ENCODE measurements at regions not wholly inside any gene's neighbourhood (a gene's known extent, or its start where the extent isn't known, plus 50 kb on each side); places are given as distances from the start of the nearest gene placed in this dataset.

DNA sequence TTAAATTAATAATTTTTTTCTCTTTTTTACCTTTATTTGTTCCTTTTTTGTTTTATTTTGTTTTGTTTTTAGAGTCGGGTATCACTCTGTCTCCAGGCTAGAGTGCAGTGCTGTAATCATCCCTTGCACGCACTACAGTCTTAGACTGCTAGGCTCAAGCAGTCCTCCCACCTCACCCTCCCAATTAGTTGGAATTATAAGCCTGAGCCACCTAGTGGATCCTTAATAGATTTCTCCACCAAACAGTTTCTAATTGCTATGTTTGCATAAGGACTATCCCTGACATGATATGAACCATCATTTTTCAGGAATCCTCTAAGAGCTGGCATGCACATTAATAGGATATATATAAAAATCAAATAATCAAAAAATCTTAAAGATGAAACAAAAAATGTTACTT, 993.2 kb downstream of the OTOL1 start:
- ChIA-PET CTCF (no interaction called here), POLR2A (no interaction called here)

DNA sequence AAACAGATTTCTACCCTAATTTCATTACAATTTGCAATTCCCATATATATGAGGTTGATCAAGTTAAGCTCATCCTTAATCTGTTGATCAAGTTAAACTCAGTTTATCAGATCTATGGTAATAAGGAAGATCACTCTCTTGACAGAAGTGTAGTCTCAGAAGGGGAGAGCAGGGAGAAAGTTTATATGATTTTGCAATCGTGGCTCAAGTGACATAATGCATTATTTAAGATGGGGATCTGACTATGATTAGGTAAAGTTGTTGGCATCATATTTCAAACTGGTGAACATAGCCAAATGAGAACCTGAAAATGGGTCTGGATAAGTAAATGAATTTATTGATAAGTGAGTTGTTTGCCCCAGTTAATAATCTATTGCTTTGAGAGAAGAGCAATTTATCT, 995.3 kb downstream of the OTOL1 start:
- ChIA-PET POLR2A (no interaction called here), CTCF (no interaction called here)

GRCh38 chr3:162492446-162493081, 996.0 kb downstream of the OTOL1 start:
- CTCF ChIA-PET: no interaction called here
- POLR2A ChIA-PET: no interaction called here

DNA sequence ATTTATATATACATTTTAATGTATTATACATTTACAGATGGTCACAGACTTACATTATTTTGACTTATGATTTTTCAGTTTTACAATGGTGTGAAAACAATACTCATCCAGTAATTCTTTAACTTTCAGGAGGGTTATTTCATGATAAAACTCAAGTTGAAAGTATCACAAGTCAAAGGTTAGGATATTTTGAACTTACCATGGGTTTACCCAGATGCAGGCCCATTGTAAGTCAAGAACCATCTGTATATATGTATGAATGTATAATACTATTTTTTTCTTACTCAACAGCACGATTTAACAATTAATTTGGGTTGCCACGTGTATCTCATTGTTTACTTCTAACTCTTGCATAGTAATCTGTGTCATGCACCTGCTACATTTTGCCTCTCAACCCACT, 1002.0 kb downstream of the OTOL1 start:
- ChIA-PET POLR2A (no interaction called here), CTCF (no interaction called here)

- POLR2A ChIA-PET: no interaction called here
- CTCF ChIA-PET: no interaction called here
Measured at GRCh38 chr3:162507397-162507796, 1010.8 kb downstream of the OTOL1 start.

DNA sequence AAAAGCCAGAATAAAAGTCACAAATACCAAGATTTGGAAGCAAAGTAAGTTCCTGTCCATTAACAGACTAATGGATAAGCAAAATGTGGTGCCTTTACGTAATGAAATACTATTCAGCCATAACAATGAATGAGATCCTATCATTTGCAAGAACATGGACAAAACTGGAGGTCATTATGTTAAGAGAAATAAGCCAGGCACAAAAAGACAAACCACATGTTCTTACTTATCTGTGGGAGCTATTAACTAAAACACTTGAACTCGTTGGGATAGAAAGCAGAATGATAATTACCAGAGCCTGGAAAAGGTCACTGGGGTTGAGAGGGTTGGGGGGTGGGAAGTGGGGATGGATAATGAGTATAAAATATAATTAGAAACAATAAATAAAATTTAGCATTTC, 1015.9 kb downstream of the OTOL1 start:
- ChIA-PET CTCF (no interaction called here), POLR2A (no interaction called here)

- ChIA-PET CTCF (no interaction called here), POLR2A (no interaction called here)
Measured at GRCh38 chr3:162517110-162517509, 1020.5 kb downstream of the OTOL1 start.

DNA sequence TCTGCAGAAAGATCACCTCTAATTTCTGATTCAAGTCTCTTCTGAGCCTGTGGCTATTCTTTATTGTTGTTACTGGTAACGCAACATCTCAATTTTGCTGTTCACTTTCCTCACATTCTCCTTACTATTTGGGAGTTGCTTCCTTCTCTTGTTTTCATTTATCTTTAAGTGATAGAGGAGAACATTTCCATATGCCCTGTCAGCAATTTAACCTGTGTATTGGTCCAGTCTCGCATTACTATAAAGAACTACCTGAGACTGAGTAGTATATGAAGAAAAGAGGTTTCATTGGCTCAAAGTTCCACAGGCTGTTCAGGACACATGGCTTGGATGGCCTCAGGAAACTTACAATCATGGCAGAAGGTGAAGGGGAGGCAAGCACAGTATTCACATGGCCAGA, 1025.1 kb downstream of the OTOL1 start:
- CTCF ChIA-PET: no interaction called here
- POLR2A ChIA-PET: no interaction called here

- POLR2A ChIA-PET: no interaction called here
- CTCF ChIA-PET: no interaction called here
Measured at GRCh38 chr3:162525066-162525742, 1028.6 kb downstream of the OTOL1 start.

- POLR2A ChIA-PET: no interaction called here
- CTCF ChIA-PET: no interaction called here
Measured at GRCh38 chr3:162525771-162526170, 1029.2 kb downstream of the OTOL1 start.

DNA sequence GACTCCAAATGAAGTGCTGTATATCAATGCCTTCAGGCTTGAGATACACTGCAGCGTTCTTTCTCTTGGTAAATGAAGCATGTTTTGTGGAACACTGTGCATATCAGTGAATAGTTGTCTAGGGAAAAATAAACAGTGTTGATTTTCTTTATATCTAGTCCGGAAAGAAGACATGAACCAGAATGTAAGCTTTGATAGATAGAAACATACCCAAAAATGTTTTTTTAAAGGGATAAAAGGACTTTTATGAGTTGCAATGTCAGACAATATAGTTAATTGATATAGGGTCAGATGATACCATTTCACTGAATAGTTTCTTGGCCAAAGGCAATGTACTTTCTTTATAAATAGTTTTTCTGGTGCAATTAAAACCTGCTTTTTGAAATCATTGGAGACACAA, 1037.8 kb downstream of the OTOL1 start:
- ChIA-PET POLR2A (no interaction called here), CTCF (no interaction called here)

DNA sequence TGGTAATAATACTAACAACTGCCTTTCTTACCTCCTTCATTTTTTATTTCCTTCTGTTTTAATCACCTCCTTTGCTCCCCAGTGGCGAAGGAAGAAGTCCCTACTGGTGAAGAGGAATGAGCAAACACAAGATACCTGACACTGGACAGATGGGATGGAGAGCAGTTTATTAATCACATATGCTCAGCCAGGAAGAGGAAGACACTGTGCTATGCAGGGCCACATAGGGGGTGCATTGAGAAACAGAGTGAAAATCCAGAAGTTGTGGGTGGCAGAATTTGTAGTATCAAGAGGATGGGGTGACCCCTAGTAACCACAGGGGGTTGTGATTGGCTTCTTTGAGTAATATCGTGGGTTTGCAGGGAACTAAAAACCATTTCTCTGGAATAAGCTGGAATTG, 1041.9 kb downstream of the OTOL1 start:
- POLR2A ChIA-PET: no interaction called here
- CTCF ChIA-PET: no interaction called here

- POLR2A ChIA-PET: no interaction called here
- CTCF ChIA-PET: no interaction called here
Measured at GRCh38 chr3:162538906-162539305, 1042.3 kb downstream of the OTOL1 start.

DNA sequence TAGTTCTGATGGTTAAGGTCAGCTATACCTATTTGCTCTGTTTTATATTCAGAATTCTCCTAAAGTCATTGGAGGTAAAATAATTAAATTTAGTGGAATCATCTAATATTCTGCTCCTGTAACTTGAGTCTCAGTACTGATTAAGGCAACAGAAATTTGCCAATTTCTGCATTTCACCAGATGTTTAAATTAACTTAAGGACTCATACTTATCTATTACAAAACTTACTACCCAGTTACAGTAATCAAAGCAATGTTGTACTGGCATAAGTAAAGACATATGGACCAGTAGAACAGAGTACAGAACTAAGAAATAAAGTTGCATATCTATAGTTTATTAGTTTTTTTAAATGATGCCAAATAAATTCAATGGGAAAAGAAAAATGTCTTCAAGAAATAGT, 1043.8 kb downstream of the OTOL1 start:
- ChIA-PET CTCF (no interaction called here), POLR2A (no interaction called here)

- POLR2A ChIA-PET: no interaction called here
- CTCF ChIA-PET: no interaction called here
Measured at GRCh38 chr3:162541923-162542322, 1045.3 kb downstream of the OTOL1 start.

GRCh38 chr3:162544246-162544645, 1047.6 kb downstream of the OTOL1 start:
- CTCF ChIA-PET: no interaction called here
- POLR2A ChIA-PET: no interaction called here

GRCh38 chr3:162546910-162547309, 1050.3 kb downstream of the OTOL1 start:
- ChIA-PET CTCF (no interaction called here), POLR2A (no interaction called here)

- CTCF ChIA-PET: no interaction called here
- POLR2A ChIA-PET: no interaction called here
Measured at GRCh38 chr3:162547321-162547720, 1050.7 kb downstream of the OTOL1 start.

DNA sequence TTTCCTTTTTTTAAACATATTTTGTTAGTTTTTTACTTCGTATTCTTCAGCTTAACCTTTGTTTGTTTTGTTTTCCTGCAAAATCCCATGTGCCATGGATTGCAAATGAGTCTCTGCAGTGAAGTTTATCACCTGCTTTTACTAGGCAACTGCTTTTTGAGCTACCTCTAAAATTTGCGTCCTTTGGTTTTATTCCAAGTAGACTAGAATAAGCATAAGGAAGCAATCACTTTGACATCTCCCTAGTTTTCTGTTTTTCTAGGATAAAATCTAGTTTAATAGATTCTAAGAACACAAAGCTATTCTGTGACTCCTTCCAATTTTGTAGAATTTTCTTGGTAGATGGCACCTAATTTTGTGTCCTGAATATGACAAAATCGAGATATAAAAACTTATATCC, 1059.2 kb downstream of the OTOL1 start:
- POLR2A ChIA-PET: no interaction called here
- CTCF ChIA-PET: no interaction called here

- POLR2A ChIA-PET: no interaction called here
Measured at GRCh38 chr3:162558016-162558415, 1061.4 kb downstream of the OTOL1 start.

GRCh38 chr3:162568706-162569105, 1072.1 kb downstream of the OTOL1 start:
- ChIA-PET POLR2A (no interaction called here), CTCF (no interaction called here)

More at GRCh38 chr3:162558016-162558415, 1061.4 kb downstream of the OTOL1 start:
- CTCF ChIA-PET: interaction anchor here (0.6 kb wide), 1 partner anchor 1220 kb away, joined by 4 read pairs; no protein-coding TSS in a partner anchor

DNA sequence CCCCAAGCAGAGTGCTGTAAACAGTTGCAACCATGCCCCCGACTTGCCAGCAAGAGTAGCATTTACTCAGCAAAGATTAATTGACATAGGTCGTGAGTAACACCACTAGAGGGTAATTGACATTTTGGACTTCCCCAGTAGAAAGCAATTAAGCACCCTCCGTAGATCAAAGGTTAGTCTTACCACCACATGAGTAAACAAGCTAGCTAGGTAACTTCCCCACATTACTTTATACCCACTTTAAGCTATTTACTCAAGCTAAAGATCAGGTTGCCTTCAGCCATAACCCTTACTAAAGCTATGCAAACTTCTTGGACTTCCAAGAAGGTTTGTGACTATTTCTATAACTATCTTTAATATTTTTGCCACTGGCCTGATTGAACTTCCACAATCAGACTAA, 1072.7 kb downstream of the OTOL1 start:
- ChIA-PET CTCF (no interaction called here), POLR2A (no interaction called here)
